Breast epithelium (tissue), 3 donors: ENCODE measurements at regions not wholly inside any gene's neighbourhood (a gene's known extent, or its start where the extent isn't known, plus 50 kb on each side); places are given as distances from the start of the nearest gene placed in this dataset.

ENCODE experiments used
- CTCF ChIP-seq, 3 donors: fragments of 450-650 bp; IDR thresholded peaks; one replicate each; pipeline ENCODE4 v1.5.1; 2016 to 2017; ENCODE audit warnings: antibody characterized with exemption in 3 of 3, mild to moderate bottlenecking in 3 of 3, moderate library complexity in 3 of 3
- POLR2A ChIP-seq: fragments of 450-650 bp; IDR thresholded peaks from one replicate; pipeline ENCODE4 v1.6.1; 2016; ENCODE audit warnings: antibody characterized with exemption, mild to moderate bottlenecking, moderate library complexity
- POLR2AphosphoS5 ChIP-seq, 3 donors: sonication (generic); formaldehyde crosslinking; IDR thresholded peaks; one replicate each; pipeline ENCODE4 v1.6.1; 2017; ENCODE audit warnings: antibody characterized with exemption in 3 of 3

- TF ChIP-seq POLR2A (no peak), CTCF (IDR thresholded peaks at IDR 0.05) (no peak), POLR2AphosphoS5 (IDR thresholded peaks at IDR 0.05) (no peak)
Measured at GRCh38 chr3:64303881-64304280, 78.6 kb upstream of the PRICKLE2 start.
